ENCODE measurements at regions not wholly inside any gene's neighbourhood (a gene's known extent, or its start where the extent isn't known, plus 50 kb on each side); places are given as distances from the start of the nearest gene placed in this dataset.

DNA sequence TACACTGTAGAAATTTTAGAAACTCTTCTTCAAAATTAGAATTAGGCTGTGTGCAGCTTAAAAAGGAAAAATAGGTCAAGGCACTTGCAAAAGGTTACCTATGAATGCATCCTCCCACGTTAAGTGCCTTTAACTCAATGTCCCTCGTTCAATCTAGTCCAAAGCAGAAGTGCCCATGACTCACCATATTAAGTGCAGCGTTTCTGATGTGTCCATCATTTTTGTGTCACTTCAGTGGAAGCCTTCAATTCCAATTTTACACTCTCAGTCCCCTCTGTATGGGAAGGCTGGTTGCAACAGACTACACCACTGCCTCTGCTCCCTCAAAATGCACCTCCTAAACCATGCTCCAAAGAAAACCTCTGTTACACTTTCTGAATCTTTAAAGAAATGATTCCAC, 53.4 kb downstream of the FOXB1 start:
- H3K9ac ChIP-seq (ENCODE audit: low read depth, low read length) = no peak overlapping the region
- no peak overlapping the region for H3K27ac ChIP-seq (ENCODE audit: low read length)
- no peak overlapping the region for H3K4me3 ChIP-seq (ENCODE audit: low read depth in 1 of 2, low read length in 2 of 2)
- no peak for TF ChIP-seq EZH2 (IDR thresholded peaks at IDR 0.05; ENCODE audit: borderline replicate concordance, low read depth, low read length, severe bottlenecking)
- TF ChIP-seq, protein P1, sequence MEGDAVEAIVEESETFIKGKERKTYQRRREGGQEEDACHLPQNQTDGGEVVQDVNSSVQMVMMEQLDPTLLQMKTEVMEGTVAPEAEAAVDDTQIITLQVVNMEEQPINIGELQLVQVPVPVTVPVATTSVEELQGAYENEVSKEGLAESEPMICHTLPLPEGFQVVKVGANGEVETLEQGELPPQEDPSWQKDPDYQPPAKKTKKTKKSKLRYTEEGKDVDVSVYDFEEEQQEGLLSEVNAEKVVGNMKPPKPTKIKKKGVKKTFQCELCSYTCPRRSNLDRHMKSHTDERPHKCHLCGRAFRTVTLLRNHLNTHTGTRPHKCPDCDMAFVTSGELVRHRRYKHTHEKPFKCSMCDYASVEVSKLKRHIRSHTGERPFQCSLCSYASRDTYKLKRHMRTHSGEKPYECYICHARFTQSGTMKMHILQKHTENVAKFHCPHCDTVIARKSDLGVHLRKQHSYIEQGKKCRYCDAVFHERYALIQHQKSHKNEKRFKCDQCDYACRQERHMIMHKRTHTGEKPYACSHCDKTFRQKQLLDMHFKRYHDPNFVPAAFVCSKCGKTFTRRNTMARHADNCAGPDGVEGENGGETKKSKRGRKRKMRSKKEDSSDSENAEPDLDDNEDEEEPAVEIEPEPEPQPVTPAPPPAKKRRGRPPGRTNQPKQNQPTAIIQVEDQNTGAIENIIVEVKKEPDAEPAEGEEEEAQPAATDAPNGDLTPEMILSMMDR (IDR thresholded peaks at IDR 0.05; ENCODE audit: borderline replicate concordance, extremely low read depth, low read length, poor library complexity, severe bottlenecking) = no peak
- no peak overlapping the region for H3K4me2 ChIP-seq (ENCODE audit: insufficient read depth, low read length)
- no peak for DNase-seq
- no peak for ATAC-seq (ENCODE audit: insufficient read depth, low read depth)
- H3K36me3 ChIP-seq (ENCODE audit: insufficient read depth, low read length) = no peaks in the 10 kb centered on the region
- peaks cover 14% of the 10 kb centered on the region for H3K9me3 ChIP-seq (ENCODE audit: insufficient read depth, low read length, severe bottlenecking)
- H3K4me1 ChIP-seq (ENCODE audit: insufficient read depth, low read length) = no peaks in the 10 kb centered on the region
- H4K20me1 ChIP-seq (ENCODE audit: insufficient read depth, low read length) = no peaks in the 10 kb centered on the region
- H3K79me2 ChIP-seq (ENCODE audit: insufficient read depth, low read length) = no peaks in the 10 kb centered on the region
- H2AFZ ChIP-seq (ENCODE audit: low read depth, low read length) = no peak overlapping the region
- H3K27me3 ChIP-seq (ENCODE audit: insufficient read depth, low read length, poor library complexity) = no peaks in the 10 kb centered on the region

DNA sequence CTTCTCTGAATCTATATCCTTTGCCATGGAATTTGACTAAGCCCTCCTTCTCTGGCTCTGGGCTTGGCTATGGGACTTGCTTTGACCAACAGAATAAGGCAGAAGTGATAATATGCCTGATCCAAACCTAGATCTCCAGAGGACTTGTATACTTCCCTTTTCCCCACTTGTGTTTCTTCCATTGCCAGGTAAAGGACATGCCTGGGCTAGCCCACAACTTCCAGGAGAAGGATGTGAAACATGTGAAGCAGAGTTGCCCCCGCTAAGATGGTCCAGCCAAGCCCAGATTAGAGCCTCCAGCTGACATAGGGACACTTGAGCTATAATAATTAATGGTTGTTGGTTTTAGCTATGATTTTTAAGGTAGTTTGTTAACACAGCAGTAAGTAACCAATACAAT, 55.1 kb downstream of the FOXB1 start:
- no peaks in the 10 kb centered on the region for H3K4me1 ChIP-seq (ENCODE audit: insufficient read depth, low read length)

DNA sequence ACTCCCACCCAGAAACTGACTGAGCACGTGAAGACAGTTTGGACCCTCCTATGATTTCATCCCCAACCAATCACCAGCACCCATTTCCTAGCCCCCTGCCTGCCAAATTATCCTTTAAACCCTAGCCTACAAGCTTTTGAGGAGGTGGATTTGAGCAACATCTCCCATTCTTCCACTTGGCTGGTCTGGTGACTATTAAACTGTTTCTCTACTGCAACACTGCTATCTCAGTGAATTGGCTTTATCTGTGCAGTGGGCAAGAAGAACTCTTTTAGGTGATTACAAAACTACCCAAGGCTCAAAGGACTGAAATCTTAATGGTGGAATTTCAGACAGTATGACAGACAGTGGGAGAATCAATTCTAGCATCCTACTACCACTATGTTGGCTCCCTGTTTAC, 57.6 kb downstream of the FOXB1 start:
- Histone ChIP-seq H3K27me3 (ENCODE audit: insufficient read depth, low read length, poor library complexity) (no peaks in the 10 kb centered on the region), H2AFZ (ENCODE audit: low read depth, low read length) (no peak overlapping the region), H4K20me1 (ENCODE audit: insufficient read depth, low read length) (no peaks in the 10 kb centered on the region), H3K4me1 (ENCODE audit: insufficient read depth, low read length) (no peaks in the 10 kb centered on the region), H3K36me3 (ENCODE audit: insufficient read depth, low read length) (no peaks in the 10 kb centered on the region), H3K4me3 (ENCODE audit: low read depth in 1 of 2, low read length in 2 of 2) (no peak overlapping the region), H3K4me2 (ENCODE audit: insufficient read depth, low read length) (no peak overlapping the region), H3K79me2 (ENCODE audit: insufficient read depth, low read length) (no peaks in the 10 kb centered on the region), H3K27ac (ENCODE audit: low read length) (no peak overlapping the region), H3K9me3 (ENCODE audit: insufficient read depth, low read length, severe bottlenecking) (peaks cover 14% of the 10 kb centered on the region), H3K9ac (ENCODE audit: low read depth, low read length) (no peak overlapping the region)
- TF ChIP-seq, protein P1 (IDR thresholded peaks at IDR 0.05; ENCODE audit: borderline replicate concordance, extremely low read depth, low read length, poor library complexity, severe bottlenecking) = no peak
- no peak for TF ChIP-seq EZH2 (IDR thresholded peaks at IDR 0.05; ENCODE audit: borderline replicate concordance, low read depth, low read length, severe bottlenecking)
- ATAC-seq (ENCODE audit: insufficient read depth, low read depth) (no peak), DNase-seq (no peak)

More for the DNA sequence above, 55.1 kb downstream of the FOXB1 start:
- Histone ChIP-seq H3K4me3 (ENCODE audit: low read depth in 1 of 2, low read length in 2 of 2) (no peak overlapping the region), H2AFZ (ENCODE audit: low read depth, low read length) (no peak overlapping the region), H3K9me3 (ENCODE audit: insufficient read depth, low read length, severe bottlenecking) (peaks cover 14% of the 10 kb centered on the region), H3K79me2 (ENCODE audit: insufficient read depth, low read length) (no peaks in the 10 kb centered on the region), H4K20me1 (ENCODE audit: insufficient read depth, low read length) (no peaks in the 10 kb centered on the region), H3K27ac (ENCODE audit: low read length) (no peak overlapping the region), H3K9ac (ENCODE audit: low read depth, low read length) (no peak overlapping the region), H3K36me3 (ENCODE audit: insufficient read depth, low read length) (no peaks in the 10 kb centered on the region), H3K27me3 (ENCODE audit: insufficient read depth, low read length, poor library complexity) (no peaks in the 10 kb centered on the region), H3K4me2 (ENCODE audit: insufficient read depth, low read length) (no peak overlapping the region)
- no peak for TF ChIP-seq EZH2 (IDR thresholded peaks at IDR 0.05; ENCODE audit: borderline replicate concordance, low read depth, low read length, severe bottlenecking)
- TF ChIP-seq, protein P1 (IDR thresholded peaks at IDR 0.05; ENCODE audit: borderline replicate concordance, extremely low read depth, low read length, poor library complexity, severe bottlenecking) = no peak
- ATAC-seq (ENCODE audit: insufficient read depth, low read depth) (no peak), DNase-seq (no peak)

DNA sequence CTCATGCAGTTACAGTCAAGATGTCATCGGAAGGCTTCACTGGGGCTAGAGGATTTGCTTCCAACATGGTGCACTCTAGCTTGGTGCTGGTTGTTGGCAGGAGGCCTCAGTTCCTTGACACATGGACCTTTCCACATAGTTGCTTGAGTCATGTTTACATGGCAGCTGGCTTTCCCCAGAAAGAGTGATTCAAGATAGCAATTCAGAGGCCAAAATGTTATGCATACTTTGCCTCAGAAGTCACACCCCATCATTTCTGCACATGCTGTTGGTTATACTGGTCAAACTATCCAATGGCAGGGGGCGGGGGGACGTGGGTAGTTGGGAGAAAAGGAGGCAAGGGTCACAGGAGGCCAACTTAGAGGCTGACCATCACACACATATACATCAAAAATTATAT, 58.7 kb downstream of the FOXB1 start:
- Histone ChIP-seq H3K9me3 (ENCODE audit: insufficient read depth, low read length, severe bottlenecking) (peaks cover 14% of the 10 kb centered on the region), H4K20me1 (ENCODE audit: insufficient read depth, low read length) (no peaks in the 10 kb centered on the region), H2AFZ (ENCODE audit: low read depth, low read length) (no peak overlapping the region), H3K4me1 (ENCODE audit: insufficient read depth, low read length) (no peaks in the 10 kb centered on the region), H3K36me3 (ENCODE audit: insufficient read depth, low read length) (no peaks in the 10 kb centered on the region), H3K79me2 (ENCODE audit: insufficient read depth, low read length) (no peaks in the 10 kb centered on the region), H3K4me2 (ENCODE audit: insufficient read depth, low read length) (no peak overlapping the region), H3K27me3 (ENCODE audit: insufficient read depth, low read length, poor library complexity) (no peaks in the 10 kb centered on the region), H3K27ac (ENCODE audit: low read length) (no peak overlapping the region), H3K4me3 (ENCODE audit: low read depth in 1 of 2, low read length in 2 of 2) (no peak overlapping the region), H3K9ac (ENCODE audit: low read depth, low read length) (no peak overlapping the region)
- DNase-seq = no peak
- TF ChIP-seq, protein P1 (IDR thresholded peaks at IDR 0.05; ENCODE audit: borderline replicate concordance, extremely low read depth, low read length, poor library complexity, severe bottlenecking) = no peak
- no peak for TF ChIP-seq EZH2 (IDR thresholded peaks at IDR 0.05; ENCODE audit: borderline replicate concordance, low read depth, low read length, severe bottlenecking)
- no peak for ATAC-seq (ENCODE audit: insufficient read depth, low read depth)
